HG03439 (cell line): ENCODE measurements at regions not wholly inside any gene's neighbourhood (a gene's known extent, or its start where the extent isn't known, plus 50 kb on each side); places are given as distances from the start of the nearest gene placed in this dataset.

Source experiments
- ATAC-seq: cut with Tn5 transposase; IDR thresholded peaks from one replicate; pipeline ENCODE4 v1.9.1; 2021; ENCODE audit warnings: mild to moderate bottlenecking, moderate library complexity; ENCODE audit not compliant: unreplicated experiment

- no peak for ATAC-seq
Measured at GRCh38 chr5:165201369-165201768, 1696.0 kb downstream of the MAT2B start.

DNA sequence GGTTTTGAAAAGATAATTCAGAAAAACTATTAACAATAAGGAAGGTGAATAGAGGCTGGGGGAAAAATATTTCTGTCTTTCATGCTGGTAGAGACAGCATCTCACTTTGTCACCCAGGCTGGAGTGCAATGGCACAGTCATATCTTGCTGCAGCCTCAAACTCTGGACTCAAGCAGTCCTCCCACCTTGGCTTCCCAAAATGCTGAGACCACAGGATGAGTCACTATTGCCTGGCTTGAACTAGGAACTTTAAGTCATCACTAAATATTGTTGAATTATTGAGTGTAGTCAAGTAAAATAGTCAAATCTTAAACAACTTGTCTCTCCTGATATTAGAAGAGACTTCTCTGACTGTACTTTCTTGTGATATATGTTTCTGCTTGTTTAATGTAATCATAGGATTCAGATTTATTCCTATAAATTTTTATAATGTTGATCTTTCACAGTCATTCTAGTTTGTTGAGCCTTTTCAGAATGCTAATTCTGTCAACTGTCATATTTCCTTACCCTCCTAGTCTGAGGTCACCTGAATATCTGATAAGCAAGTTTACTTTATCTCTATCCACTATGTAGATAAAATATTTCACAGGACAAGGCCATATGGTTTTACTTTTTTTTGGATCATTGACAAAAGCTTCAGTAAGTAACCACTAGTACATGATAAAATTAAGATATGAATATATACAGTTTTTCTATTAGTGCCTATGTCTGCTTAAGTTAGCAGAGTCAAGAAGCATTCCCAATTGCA lies 1696.5 kb downstream of the MAT2B start:
- ATAC-seq = no peak

GRCh38 chr5:165202519-165202910 lies 1697.1 kb downstream of the MAT2B start:
- no peak for ATAC-seq

GRCh38 chr5:165209101-165209727 lies 1703.8 kb downstream of the MAT2B start:
- ATAC-seq = no peak

DNA sequence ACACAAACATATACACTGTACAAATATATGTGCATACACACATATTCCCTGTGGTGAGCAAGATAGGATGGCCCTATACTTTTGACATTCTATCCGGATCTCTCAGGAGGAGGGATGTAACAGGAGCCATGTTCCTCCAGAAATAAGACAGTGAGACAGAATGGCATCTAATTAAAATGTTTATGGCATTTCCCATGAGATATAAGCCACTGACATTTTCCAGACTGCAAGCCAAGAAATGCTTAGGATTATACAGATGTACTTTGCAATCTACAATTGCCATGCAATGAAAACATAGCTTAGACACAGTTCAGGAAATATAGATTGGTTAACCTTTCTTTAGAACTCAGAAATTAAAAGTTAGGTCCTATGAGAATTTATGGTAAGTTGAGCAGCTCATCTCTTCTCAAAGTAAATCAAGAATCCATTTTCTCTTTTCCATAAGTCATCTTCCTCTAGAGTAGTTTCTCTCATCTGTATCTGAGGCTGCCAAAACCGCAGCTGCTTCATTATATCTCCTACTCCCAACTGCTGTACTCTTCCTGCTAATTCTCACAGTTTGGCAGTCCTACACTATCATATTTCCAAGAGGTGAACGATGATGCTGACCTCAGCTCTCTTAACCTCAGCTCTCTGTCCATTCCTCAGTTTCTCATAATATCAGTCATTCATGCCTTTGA lies 1719.1 kb downstream of the MAT2B start:
- no peak for ATAC-seq

DNA sequence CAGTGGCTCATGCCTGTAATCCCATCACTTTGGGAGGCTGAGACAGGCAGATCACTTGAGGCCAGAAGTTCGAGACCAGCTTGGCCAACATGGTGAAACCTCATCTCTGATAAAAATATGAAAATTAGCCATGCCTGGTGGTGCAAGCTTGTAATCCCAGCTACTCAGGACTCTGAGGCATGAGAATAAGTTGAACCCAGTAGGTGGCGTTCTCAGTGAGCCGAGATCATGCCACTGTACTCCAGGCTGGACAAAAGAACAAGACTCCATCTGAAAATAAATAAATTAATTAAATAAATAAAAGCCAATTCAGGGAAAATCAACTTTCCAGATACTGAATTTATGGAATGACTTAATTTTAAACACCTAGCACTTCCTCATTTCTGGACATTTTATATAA lies 1722.1 kb downstream of the MAT2B start:
- ATAC-seq = no peak

DNA sequence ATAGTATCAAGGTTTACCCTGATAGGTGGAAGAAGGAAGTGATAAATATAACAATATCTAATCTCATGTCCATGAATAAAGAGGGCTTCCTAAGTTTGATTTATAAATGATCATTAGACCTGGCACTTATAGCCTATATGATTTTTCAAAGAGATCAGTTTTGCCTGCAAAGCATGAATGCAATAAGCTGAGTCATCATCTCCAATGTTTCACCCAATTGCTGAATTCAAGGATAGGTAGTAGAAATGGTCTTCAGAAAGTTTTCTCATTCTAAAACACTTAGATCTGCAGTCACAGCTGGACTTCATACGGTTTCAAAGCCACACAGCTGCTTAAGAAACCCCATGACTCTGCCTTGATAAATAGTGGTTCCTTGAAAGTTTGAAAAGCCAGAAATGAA lies 1722.8 kb downstream of the MAT2B start:
- ATAC-seq = no peak

- ATAC-seq = no peak
Measured at GRCh38 chr5:165231821-165232508, 1726.5 kb downstream of the MAT2B start.

- ATAC-seq = no peak
Measured at GRCh38 chr5:165232509-165233028, 1727.2 kb downstream of the MAT2B start.

- no peak for ATAC-seq
Measured at GRCh38 chr5:165241811-165242210, 1736.4 kb downstream of the MAT2B start.

DNA sequence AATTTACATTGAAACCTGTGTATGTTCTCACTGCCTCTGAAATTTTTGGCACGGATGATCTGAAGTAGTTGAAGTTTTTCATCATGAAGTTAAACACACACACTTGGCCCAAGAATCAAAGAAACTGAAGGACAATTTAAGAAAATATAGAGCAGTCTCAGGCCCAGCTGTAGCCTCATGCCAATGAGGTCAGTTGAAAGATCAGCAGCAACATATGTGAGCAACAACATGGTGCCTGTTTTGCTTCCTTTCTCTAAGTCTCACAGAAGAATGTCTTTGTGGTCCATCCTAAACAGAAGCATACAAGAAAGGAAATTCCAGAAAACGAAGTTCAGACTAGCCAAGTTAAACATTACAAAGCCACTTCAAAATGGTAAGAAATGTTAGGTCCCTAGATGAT lies 1737.2 kb downstream of the MAT2B start:
- ATAC-seq = no peak

DNA sequence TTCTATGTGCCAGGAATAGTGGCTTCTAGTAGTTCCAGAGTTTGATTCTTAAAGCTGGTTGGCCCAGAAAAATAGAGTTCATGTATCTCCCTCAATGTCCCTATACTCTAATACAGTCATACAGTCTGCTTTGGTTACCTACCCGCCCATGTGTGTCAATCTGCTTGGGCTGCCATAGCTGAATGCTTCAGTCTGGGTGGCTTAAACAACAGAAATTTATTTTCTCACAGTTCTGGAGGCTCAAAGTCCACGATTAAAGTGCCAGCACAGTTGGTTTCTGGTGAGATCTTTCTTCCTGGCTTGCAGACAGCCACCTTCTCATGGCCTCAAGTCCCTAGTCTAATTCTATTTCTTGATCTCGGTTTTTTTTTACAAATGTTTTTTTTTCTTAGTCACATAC lies 1739.0 kb downstream of the MAT2B start:
- no peak for ATAC-seq

DNA sequence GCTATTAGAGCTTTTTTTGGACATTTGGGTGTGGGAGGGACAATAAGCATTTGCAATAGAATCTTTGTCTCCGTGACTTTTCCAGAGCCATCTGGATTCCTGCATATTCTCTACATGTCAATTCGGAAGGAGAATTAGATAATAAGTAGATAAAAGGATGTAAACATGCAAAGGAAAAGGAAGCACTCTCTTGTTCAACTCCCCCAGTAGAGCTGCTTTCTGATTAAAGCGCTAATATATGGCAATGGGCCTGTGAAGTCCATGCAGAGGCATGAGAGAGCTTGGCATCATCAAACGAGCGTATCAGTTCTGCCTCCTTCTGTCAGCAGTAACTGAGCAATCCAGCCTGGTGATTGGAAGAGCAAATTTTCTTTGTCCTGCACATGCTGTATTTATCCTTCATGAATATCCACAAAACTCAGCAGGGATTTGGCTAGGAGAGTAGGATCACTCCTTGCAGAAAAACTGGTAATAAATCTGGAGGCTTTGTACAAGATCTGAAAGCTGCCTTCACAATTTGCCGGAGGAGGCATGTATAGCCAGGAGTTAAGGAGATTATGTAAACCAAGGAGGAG lies 1752.9 kb downstream of the MAT2B start:
- ATAC-seq = no peak

DNA sequence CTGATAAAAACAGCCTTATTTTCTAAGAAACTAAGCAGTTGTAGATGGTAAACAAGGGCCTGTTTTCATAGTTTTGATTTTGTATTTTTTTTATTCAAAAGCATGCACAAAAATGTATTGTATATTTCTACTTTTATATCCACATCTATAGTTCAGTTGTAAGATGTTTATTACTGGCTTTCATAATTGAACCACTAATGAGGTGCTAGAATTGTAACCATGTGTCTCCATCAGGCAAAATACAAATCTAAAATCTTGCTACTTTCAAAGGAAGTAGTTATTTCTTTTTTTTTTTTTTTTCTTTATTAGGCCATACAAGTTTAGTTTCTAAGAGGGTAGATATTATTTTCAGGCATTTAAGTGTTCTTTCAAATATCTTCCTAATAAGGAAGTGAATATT lies 1755.0 kb downstream of the MAT2B start:
- ATAC-seq = no peak

DNA sequence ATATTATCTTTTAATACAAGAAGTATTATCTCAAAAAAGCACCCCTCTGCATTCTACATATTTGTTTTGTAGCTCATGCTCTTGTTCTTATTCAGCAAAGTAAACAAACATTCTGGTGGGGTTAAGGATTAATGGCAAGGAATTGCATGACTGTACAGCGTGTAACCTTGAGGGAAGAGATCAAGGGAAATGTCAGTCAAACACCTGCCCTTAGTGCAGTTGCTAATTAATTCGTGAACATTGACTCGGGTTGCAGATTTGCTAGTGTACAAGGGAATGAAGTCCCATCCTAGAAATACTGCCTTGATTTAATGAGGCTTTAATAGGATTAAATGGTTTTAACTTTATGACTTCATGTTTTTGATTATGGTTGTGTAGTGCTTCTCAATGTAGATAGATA lies 1758.1 kb downstream of the MAT2B start:
- no peak for ATAC-seq

DNA sequence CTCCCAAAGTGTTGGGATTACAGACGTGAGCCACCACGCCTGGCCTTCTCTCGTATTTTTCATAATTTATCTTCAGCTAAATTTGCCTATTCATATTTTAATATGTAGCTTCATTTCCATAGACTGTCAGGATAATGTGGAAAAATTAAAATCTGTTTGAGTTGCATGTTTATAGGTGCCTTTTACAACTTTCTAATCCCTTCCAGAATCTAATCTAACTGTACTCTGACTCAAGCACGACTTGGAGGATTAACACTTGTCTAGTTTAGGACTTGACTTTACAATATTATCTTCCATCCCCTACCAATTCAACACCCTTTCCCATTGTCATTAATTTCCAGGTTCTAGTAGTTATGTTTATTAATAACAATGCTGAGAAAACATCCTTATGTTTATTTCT lies 1761.5 kb downstream of the MAT2B start:
- no peak for ATAC-seq

GRCh38 chr5:165272436-165272835 lies 1767.0 kb downstream of the MAT2B start:
- no peak for ATAC-seq

DNA sequence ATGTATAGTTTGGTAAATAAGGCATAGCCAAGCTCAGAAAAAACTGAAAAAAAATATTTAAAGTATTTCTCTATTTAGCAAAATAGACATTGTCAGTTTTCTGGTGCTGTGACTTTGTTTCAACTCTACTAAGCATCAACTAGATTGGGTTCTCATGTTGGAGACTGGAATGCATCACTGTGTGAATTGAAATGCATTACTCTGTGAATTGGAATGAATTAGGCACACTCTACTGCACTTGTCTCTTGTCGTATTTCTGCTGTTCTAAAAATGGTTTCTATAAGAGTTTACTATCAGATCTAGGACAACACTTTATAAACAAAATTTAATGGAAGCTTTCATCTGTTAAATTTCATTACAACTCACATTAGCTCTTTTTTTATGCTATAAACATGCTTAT lies 1772.2 kb downstream of the MAT2B start:
- no peak for ATAC-seq

- ATAC-seq = no peak
Measured at GRCh38 chr5:165282491-165282890, 1777.1 kb downstream of the MAT2B start.

GRCh38 chr5:165286692-165287091 lies 1781.3 kb downstream of the MAT2B start:
- ATAC-seq = no peak

- no peak for ATAC-seq
Measured at GRCh38 chr5:165290535-165290934, 1785.1 kb downstream of the MAT2B start.
